HepG2 (cell line): ENCODE measurements at regions not wholly inside any gene's neighbourhood (a gene's known extent, or its start where the extent isn't known, plus 50 kb on each side); places are given as distances from the start of the nearest gene placed in this dataset.

ENCODE experiments used
- ATAC-seq: fragments of 200-7000 bp; cut with Tn5 transposase; 3 replicates; pipeline ENCODE4 v1.9.1; 2020; ENCODE audit warnings: mild to moderate bottlenecking, moderate library complexity
- BruUV-seq: library from RNA; stranded (reverse); fragments of 400-500 nt; replicated peaks from 2 replicates; lab custom pipeline; 2021; lab: Mats Ljungman, UMichigan
- CTCF ChIA-PET: fragments of 300-600 bp; formaldehyde crosslinking; extraction: SDS; loops from one replicate; lab custom pipeline; 2021; ENCODE audit warnings: low total read pairs, inconsistent platforms, low intra/inter-chr PET ratio; lab: Yijun Ruan, JAX
- POLR2A ChIA-PET: fragments of 350-600 bp; sonication (Branson Sonifier 250); formaldehyde crosslinking; loops from one replicate; lab custom pipeline; 2020; ENCODE audit warnings: antibody characterized with exemption, inconsistent platforms; lab: Yijun Ruan, JAX
- DNase-seq: peaks from one replicate; pipeline ENCODE4 v3.0.0-alpha.2; 2015; ENCODE audit warnings: low spot score
- FAIRE-seq: peaks from 3 replicates; lab custom pipeline; 2011; peaks lifted over from hg19 to GRCh38; lab: Jason Lieb, UNC
- H2AFZ ChIP-seq: one replicate; pipeline ENCODE4 v1.6.1; 2011; ENCODE audit warnings: low read length, inconsistent platforms
- H3K27ac ChIP-seq: fragments of 300-600 bp; 3 replicates; pipeline ENCODE4 v1.8.0; 2011; ENCODE audit warnings: mixed run types, mild to moderate bottlenecking, mixed read lengths, low read length, inconsistent platforms; ENCODE audit not compliant: insufficient read depth; ENCODE audit errors: extremely low read length
- H3K27me3 ChIP-seq, 2 experiments: fragments of 200-600 bp in 1 of 2; 2 replicates in 1 of 2; 3 replicates in 1 of 2; pipeline versions ENCODE4 v1.6.0 to v1.8.0; 2011; ENCODE audit warnings: low read length in 2 of 2, mild to moderate bottlenecking in 2 of 2, moderate library complexity in 2 of 2, inconsistent platforms in 1 of 2; ENCODE audit not compliant: insufficient read depth in 2 of 2, control insufficient read depth in 1 of 2
- H3K36me3 ChIP-seq, 2 experiments: fragments of 200-600 bp in 1 of 2; replicated peaks in 1 of 2; 2 replicates in 1 of 2; 3 replicates in 1 of 2; pipeline versions ENCODE4 v1.5.1 to v1.8.0; 2011; ENCODE audit warnings: low read length in 2 of 2, inconsistent platforms in 1 of 2; ENCODE audit not compliant: insufficient read depth in 2 of 2, control insufficient read depth in 1 of 2
- H3K4me1 ChIP-seq: 2 replicates; pipeline ENCODE4 v1.5.1; 2012; ENCODE audit warnings: low read length, inconsistent platforms; ENCODE audit not compliant: insufficient read depth
- H3K4me2 ChIP-seq: 2 replicates; pipeline ENCODE4 v1.6.0; 2011; ENCODE audit warnings: low read depth, low read length, inconsistent platforms
- H3K4me3 ChIP-seq, 3 experiments: fragments of 200-600 bp in 1 of 3; sonication (generic), shearing (Covaris generic) in 1 of 3; replicated peaks in 1 of 3; 2 replicates each; pipeline ENCODE4 v1.5.1; 2011 to 2016; ENCODE audit warnings: low read length in 3 of 3, inconsistent platforms in 2 of 3, low read depth in 2 of 3, mild to moderate bottlenecking in 2 of 3, control low read depth in 1 of 3, mixed read lengths in 1 of 3; ENCODE audit not compliant: insufficient read depth in 1 of 3
- H3K79me2 ChIP-seq: one replicate; pipeline ENCODE4 v1.6.1; 2011; ENCODE audit warnings: low read length, inconsistent platforms; ENCODE audit not compliant: insufficient read depth
- H3K9ac ChIP-seq: 2 replicates; pipeline ENCODE4 v1.6.0; 2011; ENCODE audit warnings: mild to moderate bottlenecking, low read depth, low read length, inconsistent platforms; ENCODE audit not compliant: insufficient read depth
- H3K9me3 ChIP-seq: 2 replicates; pipeline ENCODE4 v1.5.1; 2012; ENCODE audit warnings: mild to moderate bottlenecking, low read length
- H4K20me1 ChIP-seq: 2 replicates; pipeline ENCODE4 v1.6.0; 2011; ENCODE audit warnings: inconsistent platforms, mild to moderate bottlenecking, low read length, moderate library complexity; ENCODE audit not compliant: insufficient read depth
- ARID2 ChIP-seq: sonication (generic); formaldehyde crosslinking; IDR thresholded peaks from 2 replicates; pipeline ENCODE4 v1.8.1; 2022; ENCODE audit warnings: mild to moderate bottlenecking, missing genetic modification reagents, borderline replicate concordance
- ATF7-NPFF ChIP-seq: sonication (generic); formaldehyde crosslinking; IDR thresholded peaks from 2 replicates; pipeline ENCODE4 v1.8.1; 2023; ENCODE audit warnings: mild to moderate bottlenecking, low read depth, missing genetic modification reagents, moderate library complexity
- BATF2 ChIP-seq: sonication (generic); formaldehyde crosslinking; IDR thresholded peaks from 2 replicates; pipeline ENCODE4 v1.8.0; 2022; ENCODE audit warnings: mild to moderate bottlenecking, missing genetic modification reagents, moderate library complexity
- ELF4 ChIP-seq: sonication (generic); formaldehyde crosslinking; IDR thresholded peaks from 2 replicates; pipeline ENCODE4 v1.5.0; 2020; ENCODE audit warnings: missing genetic modification reagents, mild to moderate bottlenecking, moderate library complexity, borderline replicate concordance
- HIVEP1 ChIP-seq: sonication (generic); formaldehyde crosslinking; IDR thresholded peaks from 2 replicates; pipeline ENCODE4 v1.4.0; 2020; ENCODE audit warnings: mild to moderate bottlenecking, missing genetic modification reagents
- ISL2 ChIP-seq: sonication (generic); formaldehyde crosslinking; IDR thresholded peaks from 2 replicates; pipeline ENCODE4 v1.5.0; 2020; ENCODE audit warnings: missing genetic modification reagents
- ISX ChIP-seq: sonication (generic); formaldehyde crosslinking; conservative IDR thresholded peaks from 2 replicates; pipeline ENCODE4 v1.5.0; 2020; ENCODE audit warnings: missing genetic modification reagents
- KAT8 ChIP-seq: IDR thresholded peaks from 2 replicates; pipeline ENCODE4 v1.6.1; 2016; ENCODE audit warnings: missing genetic modification reagents, missing compliant biosample characterization
- MED8 ChIP-seq: sonication (generic); formaldehyde crosslinking; IDR thresholded peaks from 2 replicates; pipeline ENCODE4 v1.8.1; 2023; ENCODE audit warnings: mild to moderate bottlenecking, missing genetic modification reagents; ENCODE audit not compliant: insufficient replicate concordance
- RXRA ChIP-seq: sonication (generic); formaldehyde crosslinking; IDR thresholded peaks from 2 replicates; pipeline ENCODE4 v1.5.1; 2020; ENCODE audit warnings: missing genetic modification reagents
- SMARCE1 ChIP-seq: fragments of 450-650 bp; IDR thresholded peaks from 2 replicates; pipeline ENCODE4 v1.6.1; 2017; ENCODE audit warnings: borderline replicate concordance
- SNAPC4 ChIP-seq: sonication (generic); formaldehyde crosslinking; IDR thresholded peaks from 2 replicates; pipeline ENCODE4 v1.4.0; 2020; ENCODE audit warnings: mild to moderate bottlenecking, missing genetic modification reagents
- SNRNP70 ChIP-seq: fragments of 200-400 bp; formaldehyde crosslinking; IDR thresholded peaks from 2 replicates; pipeline ENCODE4 v1.6.1; 2017; ENCODE audit warnings: mild to moderate bottlenecking, low read depth, low read length, moderate library complexity
- THAP8 ChIP-seq: sonication (generic); formaldehyde crosslinking; IDR thresholded peaks from 2 replicates; pipeline ENCODE4 v1.5.1; 2020; ENCODE audit warnings: missing genetic modification reagents, mild to moderate bottlenecking, borderline replicate concordance
- ZFP36L1 ChIP-seq: sonication (generic); formaldehyde crosslinking; IDR thresholded peaks from 2 replicates; pipeline ENCODE4 v1.8.0; 2022; ENCODE audit warnings: mild to moderate bottlenecking, missing genetic modification reagents, moderate library complexity
- ZNF143 ChIP-seq: sonication (generic); formaldehyde crosslinking; IDR thresholded peaks from 2 replicates; pipeline ENCODE4 v1.4.0; 2020; ENCODE audit warnings: missing genetic modification reagents
- ZNF207 ChIP-seq: fragments of 450-650 bp; IDR thresholded peaks from 2 replicates; pipeline ENCODE4 v1.6.1; 2016; ENCODE audit warnings: antibody characterized with exemption, borderline replicate concordance
- ZNF562 ChIP-seq: sonication (generic); formaldehyde crosslinking; IDR thresholded peaks from 2 replicates; pipeline ENCODE4 v1.8.0; 2022; ENCODE audit warnings: missing genetic modification reagents, borderline replicate concordance
- ZNF598 ChIP-seq: sonication (generic); formaldehyde crosslinking; IDR thresholded peaks from 2 replicates; pipeline ENCODE4 v1.5.1; 2020; ENCODE audit warnings: mild to moderate bottlenecking, missing genetic modification reagents, borderline replicate concordance
- WGBS: methylation state at CpG from one replicate; pipeline ENCODE4 v1.1.6; 2017; ENCODE audit warnings: low lambda C conversion rate; 5-methylcytosine and 5-hydroxymethylcytosine counted together
- in situ Hi-C: cut with HindIII; loops from 2 replicates; pipeline ENCODE4 v1.10.0; 2017; ENCODE audit warnings: low pct_unique_long_range_greater_than_20kb; ENCODE audit not compliant: extremely low pct_ligation_motif_present
- intact Hi-C: fragments of 100-400 bp; cut with micrococcal nuclease; formaldehyde crosslinking; loops from one replicate; pipeline ENCODE4 v1.10.0; 2022; ENCODE audit not compliant: unreplicated experiment

GRCh38 chr2:134119117-134119712 lies 134.7 kb upstream of the MGAT5 start:
- H3K4me1 ChIP-seq, result peaks cover 51% of the 10 kb centered on the region
- CTCF ChIA-PET, result interaction anchor here (0.5 to 3.9 kb wide), 5 partner anchors 88 to 332 kb away, joined by 3 to 60 read pairs (median 24); no protein-coding TSS in a partner anchor
- DNase-seq (no peak), FAIRE-seq (no peak), ATAC-seq (peak; percentile 0)
- WGBS, result 3% methylated on average over 10 of the region's 10 CpGs
- peak overlapping the region; percentile 80 to 90 (median 83) for H3K4me3 ChIP-seq
- intact Hi-C loops (loop anchor here (2.0 to 10.0 kb wide), 6 partner anchors 20 to 796 kb away; partner anchors contain the start of gene CCNT2), in situ Hi-C loops (loop anchor here (5.0 kb wide), 2 partner anchors 88 to 128 kb away; no protein-coding TSS in a partner anchor)
- H3K9me3 ChIP-seq, result no peaks in the 10 kb centered on the region
- no peaks in the 10 kb centered on the region for H3K36me3 ChIP-seq
- peak overlapping the region; percentile 96 for H3K4me2 ChIP-seq
- BruUV-seq, result no TSS peak
- peaks cover 26% of the 10 kb centered on the region for H4K20me1 ChIP-seq
- no peaks in the 10 kb centered on the region for H3K27me3 ChIP-seq
- H3K27ac ChIP-seq, result peak overlapping the region; percentile 82
- POLR2A ChIA-PET, result interaction anchor here (0.9 to 4.5 kb wide), 7 partner anchors 9 to 313 kb away, joined by 4 to 48 read pairs (median 7); no protein-coding TSS in a partner anchor
- peak overlapping the region; percentile 38; the same call in 1 of the 2 replicates for H3K9ac ChIP-seq
- peak overlapping the region; percentile 95 for H2AFZ ChIP-seq
- peaks cover 36% of the 10 kb centered on the region for H3K79me2 ChIP-seq
- no peak for TF ChIP-seq ZNF562 (CRISPR knock-in tag)
- no peak for TF ChIP-seq ZNF598 (CRISPR knock-in tag)
- no peak for TF ChIP-seq ATF7-NPFF (CRISPR knock-in tag)
- TF ChIP-seq ZNF143 (CRISPR knock-in tag), result no peak
- TF ChIP-seq SNRNP70, result no peak
- TF ChIP-seq THAP8 (CRISPR knock-in tag), result 0 out of 2 replicates have a peak, but pooled peaks have one; percentile 61
- no peak for TF ChIP-seq KAT8
- no peak for TF ChIP-seq ELF4 (CRISPR knock-in tag)
- no peak for TF ChIP-seq BATF2 (CRISPR knock-in tag)
- no peak; the same call in 1 of the 2 replicates for TF ChIP-seq HIVEP1 (CRISPR knock-in tag)
- no peak for TF ChIP-seq ZNF207
- TF ChIP-seq ZFP36L1 (CRISPR knock-in tag), result no peak
- peak; percentile 13; the same call in 1 of the 2 replicates for TF ChIP-seq ARID2 (CRISPR knock-in tag)
- TF ChIP-seq RXRA (CRISPR knock-in tag), result no peak
- TF ChIP-seq SNAPC4, result no peak
- peak; percentile 20 for TF ChIP-seq MED8
- no peak for TF ChIP-seq ISL2 (CRISPR knock-in tag)
- no peak for TF ChIP-seq ISX (CRISPR knock-in tag)
- no peak for TF ChIP-seq SMARCE1
